Left lung (tissue), 4 donors: ENCODE measurements at regions not wholly inside any gene's neighbourhood (a gene's known extent, or its start where the extent isn't known, plus 50 kb on each side); places are given as distances from the start of the nearest gene placed in this dataset.

Experiments
- ATAC-seq: fragments of 200-7000 bp; cut with Tn5 transposase; one replicate; pipeline ENCODE4 v1.9.1; 2020; ENCODE audit warnings: moderate library complexity
- DNase-seq, 4 donors: peaks; one replicate each; pipeline ENCODE4 v3.0.0-alpha.2; 2013 to 2020
- H3K27ac ChIP-seq, 2 donors: fragments of 200-600 bp; sonication (generic) in 1 of 2; one replicate each; pipeline versions ENCODE4 v1.5.0 to v1.8.0; 2020 to 2021
- H3K27me3 ChIP-seq, 2 donors: fragments of 200-600 bp; sonication (generic) in 1 of 2; one replicate each; pipeline versions ENCODE4 v1.5.0 to v1.8.0; 2020 to 2021
- H3K36me3 ChIP-seq, 2 donors: fragments of 200-600 bp; sonication (generic) in 1 of 2; one replicate each; pipeline versions ENCODE4 v1.5.0 to v1.8.0; 2020 to 2021
- H3K4me1 ChIP-seq, 2 donors: fragments of 200-600 bp; one replicate each; pipeline ENCODE4 v1.8.0; 2021
- H3K4me3 ChIP-seq, 2 donors: fragments of 200-600 bp; sonication (generic) in 1 of 2; one replicate each; pipeline versions ENCODE4 v1.5.0 to v1.8.0; 2020 to 2021; ENCODE audit warnings: mild to moderate bottlenecking in 1 of 2
- H3K9me3 ChIP-seq, 2 donors: fragments of 200-600 bp; sonication (generic) in 1 of 2; one replicate each; pipeline versions ENCODE4 v1.5.0 to v1.8.0; 2020 to 2021
- CTCF ChIP-seq, 2 donors: fragments of 200-600 bp; sonication (generic) in 1 of 2; IDR thresholded peaks; one replicate each; pipeline versions ENCODE4 v1.5.0 to v1.8.0; 2021; ENCODE audit warnings: antibody characterized with exemption in 2 of 2
- intact Hi-C, 2 donors: fragments of 100-400 bp; cut with DNase I; formaldehyde crosslinking; loops; one replicate each; pipeline versions ENCODE4 v1.11.2 to v1.14.2; 2022
- donor health status: DM: no; HTN: yes; CAD: no.
- donor health status: DM: no; HTN: no; CAD: no.

DNA sequence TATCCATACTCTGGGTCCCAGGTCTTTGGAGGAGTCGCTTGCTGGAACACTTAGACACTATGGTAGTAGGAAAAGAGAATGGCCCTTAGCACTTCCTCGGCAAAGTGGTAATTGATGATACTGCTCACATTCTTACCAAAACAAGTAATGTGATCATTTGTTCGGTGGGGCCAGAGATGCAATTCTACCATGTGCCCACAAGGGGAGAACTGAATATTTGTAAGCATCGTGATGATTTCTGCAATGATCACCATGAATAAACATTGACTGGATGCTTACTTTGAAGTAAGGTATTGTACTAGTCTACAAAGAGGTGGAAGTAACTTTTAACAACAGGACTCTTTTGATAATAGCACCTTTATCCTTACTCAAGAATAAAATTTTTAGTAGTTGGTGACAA lies 109.7 kb downstream of the CD8B2 start:
- no peaks in the 10 kb centered on the region for H3K9me3 ChIP-seq
- intact Hi-C loops = no loop called here
- H3K27ac ChIP-seq = no peak overlapping the region
- no peaks in the 10 kb centered on the region for H3K4me1 ChIP-seq
- ATAC-seq (no peak), DNase-seq (no peak)
- no peaks in the 10 kb centered on the region for H3K36me3 ChIP-seq
- no peaks in the 10 kb centered on the region for H3K27me3 ChIP-seq
- TF ChIP-seq CTCF (IDR thresholded peaks at IDR 0.05) = no peak
- H3K4me3 ChIP-seq = no peak overlapping the region

DNA sequence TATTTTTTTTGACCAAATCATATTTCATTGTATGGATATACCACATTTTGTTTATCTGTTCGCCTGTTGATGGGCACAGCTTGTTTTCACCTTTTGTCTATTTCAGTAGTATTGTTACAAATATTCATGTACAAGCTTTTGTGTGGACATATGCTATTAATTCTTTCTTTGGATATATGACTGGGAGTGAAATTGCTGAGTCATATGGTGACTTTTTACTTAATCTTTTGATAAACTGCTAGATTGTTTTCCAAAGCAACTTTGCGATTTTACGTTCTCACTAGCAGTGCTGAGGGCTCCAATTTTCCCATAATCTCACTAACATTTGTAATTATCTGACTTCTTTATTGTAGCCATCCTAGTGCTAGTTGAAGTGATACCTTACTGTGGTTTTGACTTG lies 112.4 kb downstream of the CD8B2 start:
- no peak overlapping the region for H3K4me3 ChIP-seq
- DNase-seq = no peak
- ATAC-seq = no peak
- H3K9me3 ChIP-seq = no peaks in the 10 kb centered on the region
- intact Hi-C loops = no loop called here
- no peaks in the 10 kb centered on the region for H3K4me1 ChIP-seq
- no peaks in the 10 kb centered on the region for H3K36me3 ChIP-seq
- H3K27ac ChIP-seq = no peak overlapping the region
- no peaks in the 10 kb centered on the region for H3K27me3 ChIP-seq
- TF ChIP-seq CTCF (IDR thresholded peaks at IDR 0.05) = no peak

DNA sequence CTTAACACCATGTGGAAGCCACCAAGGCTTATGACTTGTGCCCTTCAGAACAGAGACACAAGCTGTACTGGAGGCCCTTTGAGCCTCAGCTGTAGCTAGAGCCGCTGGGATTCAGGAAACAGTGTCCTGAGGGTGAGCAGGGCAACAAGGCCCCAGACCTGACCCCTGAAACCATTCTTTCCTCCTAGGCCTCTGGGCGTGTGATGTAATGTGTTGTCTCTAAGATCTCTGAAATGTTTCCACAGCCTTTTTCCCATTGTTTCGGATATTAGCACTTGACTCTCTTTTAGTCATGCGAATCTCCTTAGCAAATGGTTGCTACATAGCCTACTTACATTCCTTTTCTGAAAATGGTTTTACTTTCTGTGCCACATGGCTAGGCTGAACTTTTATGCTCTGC lies 114.9 kb downstream of the CD8B2 start:
- Histone ChIP-seq H3K36me3 (no peaks in the 10 kb centered on the region), H3K4me3 (no peak overlapping the region)
- no peak for TF ChIP-seq CTCF (IDR thresholded peaks at IDR 0.05)

GRCh38 chr2:106606652-106607051 lies 119.5 kb downstream of the CD8B2 start:
- no peak for TF ChIP-seq CTCF (IDR thresholded peaks at IDR 0.05)
- intact Hi-C loops = no loop called here
- ATAC-seq (no peak), DNase-seq (no peak)
- no peaks in the 10 kb centered on the region for H3K27me3 ChIP-seq
- no peaks in the 10 kb centered on the region for H3K9me3 ChIP-seq
- H3K4me3 ChIP-seq = no peak overlapping the region
- no peaks in the 10 kb centered on the region for H3K4me1 ChIP-seq
- no peak overlapping the region for H3K27ac ChIP-seq
- no peaks in the 10 kb centered on the region for H3K36me3 ChIP-seq

More for the DNA sequence above, 114.9 kb downstream of the CD8B2 start:
- Histone ChIP-seq H3K9me3 (no peaks in the 10 kb centered on the region), H3K27me3 (no peaks in the 10 kb centered on the region), H3K27ac (no peak overlapping the region), H3K4me1 (no peaks in the 10 kb centered on the region)
- no peak for DNase-seq
- intact Hi-C loops = no loop called here
- ATAC-seq = no peak

- DNase-seq (no peak), ATAC-seq (no peak)
- intact Hi-C loops = no loop called here
Observed at GRCh38 chr2:106607371-106607770, 120.2 kb downstream of the CD8B2 start.

More at GRCh38 chr2:106607371-106607770, 120.2 kb downstream of the CD8B2 start:
- no peaks in the 10 kb centered on the region for H3K4me1 ChIP-seq
- peaks cover 0 to under 1% of the 10 kb centered on the region in 2 donors for H3K9me3 ChIP-seq
- H3K27ac ChIP-seq = no peak overlapping the region
- H3K27me3 ChIP-seq = no peaks in the 10 kb centered on the region
- TF ChIP-seq CTCF (IDR thresholded peaks at IDR 0.05) = no peak
- no peaks in the 10 kb centered on the region for H3K36me3 ChIP-seq
- no peak overlapping the region for H3K4me3 ChIP-seq
